A549 (cell line): ENCODE measurements at regions not wholly inside any gene's neighbourhood (a gene's known extent, or its start where the extent isn't known, plus 50 kb on each side); places are given as distances from the start of the nearest gene placed in this dataset.

Source experiments
- CEBPB ChIP-seq, 2 experiments: fragments of >200 bp in 1 of 2; sonication (Bioruptor Twin) in 1 of 2; formaldehyde crosslinking in 1 of 2; IDR thresholded peaks; 2 replicates each; pipeline ENCODE4 v1.6.1; 2012 to 2016
- CHD2 ChIP-seq: fragments of 150-350 bp; IDR thresholded peaks from 2 replicates; pipeline ENCODE4 v1.6.1; 2014; ENCODE audit warnings: low read length; ENCODE audit not compliant: partially characterized antibody
- CTCF ChIP-seq: fragments of >200 bp; sonication (Bioruptor Twin); formaldehyde crosslinking; IDR thresholded peaks from 3 replicates; pipeline ENCODE4 v1.5.1; 2016
- EP300 ChIP-seq, 2 experiments: fragments of >200 bp; sonication (Bioruptor Twin); formaldehyde crosslinking; IDR thresholded peaks; 2 replicates in 1 of 2; 3 replicates in 1 of 2; pipeline ENCODE4 v1.6.1; 2016 to 2017
- HES2 ChIP-seq: fragments of >200 bp; sonication (Bioruptor Twin); formaldehyde crosslinking; IDR thresholded peaks from 2 replicates; pipeline ENCODE4 v1.6.1; 2016
- MAZ ChIP-seq: fragments of 150-350 bp; IDR thresholded peaks from 2 replicates; pipeline ENCODE4 v1.6.1; 2014; ENCODE audit warnings: antibody characterized with exemption, low read depth, low read length, borderline replicate concordance
- POLR2A ChIP-seq: IDR thresholded peaks from 2 replicates; pipeline ENCODE4 v1.6.1; 2012; ENCODE audit warnings: mild to moderate bottlenecking, low read length
- SMC3 ChIP-seq: fragments of >200 bp; sonication (Bioruptor Twin); formaldehyde crosslinking; IDR thresholded peaks from 3 replicates; pipeline ENCODE4 v1.6.1; 2018; ENCODE audit warnings: inconsistent platforms

DNA sequence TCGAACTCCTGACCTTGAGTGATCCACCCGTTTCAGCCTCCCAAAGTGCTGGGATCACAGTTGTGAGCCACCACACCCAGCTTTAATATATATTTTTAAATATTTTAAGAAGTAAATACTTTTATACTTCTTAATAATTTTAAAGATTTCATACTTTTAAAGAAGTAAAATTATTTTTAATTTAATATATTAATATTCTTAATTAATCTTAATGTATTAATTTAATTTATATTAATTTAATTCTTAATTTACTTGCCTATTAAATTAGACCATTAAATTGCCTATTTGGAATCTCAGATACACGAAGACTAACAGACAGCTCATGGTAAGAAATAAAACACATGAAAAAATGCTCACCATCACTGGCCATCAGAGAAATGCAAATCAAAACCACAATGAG is 1087.4 kb downstream of the CDH18 start:
- TF ChIP-seq CTCF, result no peak
- TF ChIP-seq CEBPB (IDR thresholded peaks at IDR 0.05), result no peak
- TF ChIP-seq SMC3, result no peak
- TF ChIP-seq POLR2A, result no peak
- TF ChIP-seq MAZ, result no peak
- TF ChIP-seq HES2, result no peak
- TF ChIP-seq EP300 (IDR thresholded peaks at IDR 0.05), result no peak
- TF ChIP-seq CHD2, result no peak
